Neuronal stem cell (in vitro differentiated cells): ENCODE measurements at regions not wholly inside any gene's neighbourhood (a gene's known extent, or its start where the extent isn't known, plus 50 kb on each side); places are given as distances from the start of the nearest gene placed in this dataset.

Experiments
- DNase-seq: peaks from one replicate; pipeline ENCODE4 v3.0.0-alpha.2; 2013; ENCODE audit warnings: low spot score
- H2AFZ ChIP-seq: one replicate; pipeline ENCODE4 v1.6.1; 2013; ENCODE audit warnings: mild to moderate bottlenecking, low read length, inconsistent platforms
- H2AK5ac ChIP-seq: 2 replicates; pipeline ENCODE4 v1.6.1; 2013; ENCODE audit warnings: low read depth, mild to moderate bottlenecking, inconsistent platforms, low read length, moderate library complexity, mixed read lengths
- H2BK120ac ChIP-seq: 2 replicates; pipeline ENCODE4 v1.6.1; 2013; ENCODE audit warnings: low read depth, mild to moderate bottlenecking, inconsistent platforms, low read length, moderate library complexity, mixed read lengths
- H2BK12ac ChIP-seq: one replicate; pipeline ENCODE4 v1.6.1; 2013; ENCODE audit warnings: low read length, inconsistent platforms
- H2BK15ac ChIP-seq: 2 replicates; pipeline ENCODE4 v1.6.1; 2013; ENCODE audit warnings: mild to moderate bottlenecking, low read length, inconsistent platforms, mixed read lengths
- H2BK5ac ChIP-seq: one replicate; pipeline ENCODE4 v1.6.1; 2013; ENCODE audit warnings: inconsistent platforms, mild to moderate bottlenecking, low read length, moderate library complexity
- H3K14ac ChIP-seq: one replicate; pipeline ENCODE4 v1.6.1; 2013; ENCODE audit warnings: low read length, inconsistent platforms
- H3K18ac ChIP-seq: 2 replicates; pipeline ENCODE4 v1.6.1; 2013; ENCODE audit warnings: low read length, inconsistent platforms
- H3K23ac ChIP-seq: 2 replicates; pipeline ENCODE4 v1.6.1; 2013; ENCODE audit warnings: low read depth, mild to moderate bottlenecking, mixed read lengths, low read length, inconsistent platforms; ENCODE audit not compliant: poor library complexity
- H3K27ac ChIP-seq: replicated peaks from 3 replicates; pipeline ENCODE4 v1.5.1; 2013; ENCODE audit warnings: low read length, inconsistent platforms
- H3K27me3 ChIP-seq, 3 experiments: 2 replicates each; pipeline ENCODE4 v1.6.1; 2013; ENCODE audit warnings: low read length in 3 of 3, mild to moderate bottlenecking in 2 of 3, inconsistent platforms in 1 of 3, low read depth in 1 of 3, mixed read lengths in 1 of 3, moderate library complexity in 1 of 3; ENCODE audit not compliant: control insufficient read depth in 3 of 3, insufficient read depth in 3 of 3
- H3K36me3 ChIP-seq, 2 donors: replicated peaks in 1 of 2; 2 replicates each; pipeline ENCODE4 v1.6.1; 2013; ENCODE audit warnings: low read length in 2 of 2; ENCODE audit not compliant: control insufficient read depth in 2 of 2, insufficient read depth in 2 of 2
- H3K4ac ChIP-seq: 2 replicates; pipeline ENCODE4 v1.6.1; 2013; ENCODE audit warnings: inconsistent platforms, mild to moderate bottlenecking, low read length, moderate library complexity
- H3K4me1 ChIP-seq, 2 donors: 1 replicate in 1 of 2; 2 replicates in 1 of 2; pipeline ENCODE4 v1.6.1; 2013; ENCODE audit warnings: low read length in 2 of 2, low read depth in 1 of 2; ENCODE audit not compliant: control insufficient read depth in 2 of 2, insufficient read depth in 1 of 2
- H3K4me2 ChIP-seq: one replicate; pipeline ENCODE4 v1.6.1; 2013; ENCODE audit warnings: mild to moderate bottlenecking, low read length, inconsistent platforms; ENCODE audit not compliant: insufficient read depth, poor library complexity, severe bottlenecking
- H3K4me3 ChIP-seq, 2 donors: 2 replicates each; pipeline ENCODE4 v1.5.1; 2013; ENCODE audit warnings: low read length in 2 of 2, mild to moderate bottlenecking in 2 of 2, inconsistent platforms in 1 of 2, moderate library complexity in 1 of 2
- H3K79me1 ChIP-seq: one replicate; pipeline ENCODE4 v1.6.1; 2013; ENCODE audit warnings: low read depth, mild to moderate bottlenecking, inconsistent platforms, low read length, moderate library complexity
- H3K9ac ChIP-seq: one replicate; pipeline ENCODE4 v1.6.1; 2013; ENCODE audit warnings: mild to moderate bottlenecking, low read depth, low read length, inconsistent platforms; ENCODE audit not compliant: poor library complexity
- H3K9me3 ChIP-seq, 2 donors: replicated peaks in 1 of 2; 2 replicates each; pipeline versions ENCODE3 to v1.6.1; 2013; ENCODE audit warnings: low read length in 2 of 2, mild to moderate bottlenecking in 2 of 2, inconsistent platforms in 1 of 2, low read depth in 1 of 2, mixed read lengths in 1 of 2, moderate library complexity in 1 of 2; ENCODE audit not compliant: control insufficient read depth in 2 of 2, insufficient read depth in 1 of 2
- H4K8ac ChIP-seq: one replicate; pipeline ENCODE4 v1.6.1; 2013; ENCODE audit warnings: low read depth, mild to moderate bottlenecking, inconsistent platforms, low read length, moderate library complexity
- H4K91ac ChIP-seq: one replicate; pipeline ENCODE4 v1.6.1; 2013; ENCODE audit warnings: low read length, low read depth, mild to moderate bottlenecking, inconsistent platforms; ENCODE audit not compliant: poor library complexity
- WGBS, 2 donors: extraction: QIAGEN DNeasy Blood & Tissue Kit; methylation state at CpG; one replicate each; pipeline ENCODE4 v1.1.7; 2013; ENCODE audit warnings: missing lambda C conversion rate in 2 of 2, mixed read lengths in 1 of 2; ENCODE audit not compliant: insufficient read length in 2 of 2, insufficient replicate concordance in 1 of 2; ENCODE audit errors: extremely low coverage in 2 of 2; 5-methylcytosine and 5-hydroxymethylcytosine counted together

GRCh38 chr15:25508369-25509002 lies 69.7 kb upstream of the UBE3A start:
- Histone ChIP-seq H3K4ac (no peak overlapping the region), H3K27me3 (no peaks in the 10 kb centered on the region), H3K79me1 (no peaks in the 10 kb centered on the region), H3K27ac (no peak overlapping the region), H3K23ac (no peak overlapping the region), H4K91ac (no peak overlapping the region), H2BK5ac (no peak overlapping the region), H2AFZ (no peak overlapping the region), H3K4me1 (peaks cover 8 to 15% of the 10 kb centered on the region in 2 donors), H4K8ac (no peak overlapping the region), H3K9me3 (no peaks in the 10 kb centered on the region), H2BK15ac (no peak overlapping the region), H2AK5ac (no peak overlapping the region), H2BK120ac (no peak overlapping the region), H3K14ac (no peak overlapping the region), H3K9ac (no peak overlapping the region), H3K4me2 (no peak overlapping the region), H3K18ac (no peak overlapping the region), H2BK12ac (no peak overlapping the region), H3K36me3 (no peaks in the 10 kb centered on the region), H3K4me3 (no peak overlapping the region)
- peak; percentile 41 for DNase-seq
- no CpG with 5 or more reads among the region's 3 CpGs for WGBS, 2 donors

GRCh38 chr15:25504307-25504706 lies 65.5 kb upstream of the UBE3A start:
- WGBS, 2 donors, result no CpG with 5 or more reads among the region's 6 CpGs
- no peak overlapping the region for H2BK5ac ChIP-seq
- H3K9ac ChIP-seq, result no peak overlapping the region
- no peak overlapping the region for H2BK12ac ChIP-seq
- no peaks in the 10 kb centered on the region for H3K79me1 ChIP-seq
- H3K4ac ChIP-seq, result no peak overlapping the region
- no peak overlapping the region for H3K23ac ChIP-seq
- peaks cover 0 to 2% of the 10 kb centered on the region in 2 donors for H3K9me3 ChIP-seq
- no peak overlapping the region for H3K14ac ChIP-seq
- no peak overlapping the region for H2BK120ac ChIP-seq
- H2BK15ac ChIP-seq, result no peak overlapping the region
- DNase-seq, result no peak
- no peak overlapping the region for H4K8ac ChIP-seq
- H3K27me3 ChIP-seq, result no peaks in the 10 kb centered on the region
- no peaks in the 10 kb centered on the region for H3K36me3 ChIP-seq
- peak overlapping the region; percentile 46 for H2AFZ ChIP-seq
- no peak overlapping the region for H3K4me3 ChIP-seq
- no peak overlapping the region for H3K4me2 ChIP-seq
- peaks cover 0 to 8% of the 10 kb centered on the region in 2 donors for H3K4me1 ChIP-seq
- no peak overlapping the region for H3K27ac ChIP-seq
- H2AK5ac ChIP-seq, result no peak overlapping the region
- no peak overlapping the region for H4K91ac ChIP-seq
- no peak overlapping the region for H3K18ac ChIP-seq

GRCh38 chr15:25501828-25502446 lies 63.1 kb upstream of the UBE3A start:
- Histone ChIP-seq H3K9ac (no peak overlapping the region), H2BK120ac (no peak overlapping the region), H3K36me3 (no peaks in the 10 kb centered on the region), H3K4me1 (peaks cover 0 to 1% of the 10 kb centered on the region in 2 donors), H3K23ac (no peak overlapping the region), H3K4ac (no peak overlapping the region), H3K4me3 (no peak overlapping the region), H2AFZ (no peak overlapping the region), H2AK5ac (no peak overlapping the region), H2BK12ac (no peak overlapping the region), H3K18ac (no peak overlapping the region), H4K91ac (no peak overlapping the region), H3K4me2 (no peak overlapping the region), H4K8ac (no peak overlapping the region), H3K14ac (no peak overlapping the region), H2BK5ac (no peak overlapping the region), H3K79me1 (no peaks in the 10 kb centered on the region), H3K27ac (no peak overlapping the region), H3K9me3 (peaks cover 0 to 2% of the 10 kb centered on the region in 2 donors), H3K27me3 (no peaks in the 10 kb centered on the region), H2BK15ac (no peak overlapping the region)
- DNase-seq, result no peak
- no CpG with 5 or more reads among the region's 5 CpGs for WGBS, 2 donors

- Histone ChIP-seq H3K27me3 (no peaks in the 10 kb centered on the region), H3K27ac (no peak overlapping the region)
Measured at GRCh38 chr15:25498835-25499234, 60.0 kb upstream of the UBE3A start.

More at GRCh38 chr15:25498835-25499234, 60.0 kb upstream of the UBE3A start:
- no peaks in the 10 kb centered on the region for H3K79me1 ChIP-seq
- H3K36me3 ChIP-seq, result no peaks in the 10 kb centered on the region
- no peak overlapping the region for H3K9ac ChIP-seq
- peaks cover 0 to 2% of the 10 kb centered on the region in 2 donors for H3K9me3 ChIP-seq
- H2BK5ac ChIP-seq, result no peak overlapping the region
- no peak overlapping the region for H4K91ac ChIP-seq
- no peak overlapping the region for H3K4me3 ChIP-seq
- no peak overlapping the region for H3K4me2 ChIP-seq
- no peaks in the 10 kb centered on the region for H3K4me1 ChIP-seq
- H3K18ac ChIP-seq, result no peak overlapping the region
- no peak overlapping the region for H3K14ac ChIP-seq
- no peak overlapping the region for H2AFZ ChIP-seq
- H2BK12ac ChIP-seq, result no peak overlapping the region
- H2BK120ac ChIP-seq, result no peak overlapping the region
- H3K23ac ChIP-seq, result no peak overlapping the region
- DNase-seq, result no peak
- WGBS, 2 donors, result no CpG with 5 or more reads among the region's 5 CpGs
- H4K8ac ChIP-seq, result no peak overlapping the region
- no peak overlapping the region for H2BK15ac ChIP-seq
- H3K4ac ChIP-seq, result no peak overlapping the region
- no peak overlapping the region for H2AK5ac ChIP-seq
